Right atrium auricular region (tissue), 2 donors: ENCODE measurements at regions not wholly inside any gene's neighbourhood (a gene's known extent, or its start where the extent isn't known, plus 50 kb on each side); places are given as distances from the start of the nearest gene placed in this dataset.

Source experiments
- DNase-seq: peaks from one replicate; pipeline ENCODE4 v3.0.0-alpha.2; 2019; ENCODE audit warnings: low spot score
- H3K27ac ChIP-seq, 2 donors: fragments of 200-600 bp; sonication (generic); 1 replicate in 1 of 2; 2 replicates in 1 of 2; pipeline ENCODE4 v1.5.1; 2016 to 2019
- H3K27me3 ChIP-seq, 2 donors: fragments of 200-600 bp; sonication (generic); one replicate each; pipeline versions ENCODE4 v1.5.1 to v1.6.0; 2017 to 2019
- H3K36me3 ChIP-seq: fragments of 200-600 bp; sonication (generic); one replicate; pipeline ENCODE4 v1.5.1; 2016
- H3K4me1 ChIP-seq, 2 donors: fragments of 200-600 bp; sonication (generic); one replicate each; pipeline versions ENCODE4 v1.5.1 to v1.6.0; 2017 to 2019
- H3K4me3 ChIP-seq, 2 donors: fragments of 200-600 bp; sonication (generic); 1 replicate in 1 of 2; 2 replicates in 1 of 2; pipeline ENCODE4 v1.5.1; 2017 to 2019; ENCODE audit warnings: mild to moderate bottlenecking in 1 of 2, moderate library complexity in 1 of 2
- H3K9me3 ChIP-seq, 2 donors: fragments of 200-600 bp; sonication (generic); one replicate each; pipeline ENCODE4 v1.5.1; 2019
- CTCF ChIP-seq, 2 donors: fragments of 200-600 bp; sonication (generic); IDR thresholded peaks; one replicate each; pipeline ENCODE4 v1.5.1; 2019; ENCODE audit warnings: antibody characterized with exemption in 2 of 2

GRCh38 chr11:106218106-106218505, 140.6 kb downstream of the AASDHPPT start:
- no peaks in the 10 kb centered on the region for H3K36me3 ChIP-seq
- H3K9me3 ChIP-seq: peaks cover 0 to 17% of the 10 kb centered on the region in 2 donors
- H3K4me1 ChIP-seq: no peaks in the 10 kb centered on the region
- H3K4me3 ChIP-seq: no peak overlapping the region
- no peak for DNase-seq
- no peak overlapping the region for H3K27ac ChIP-seq
- no peak for TF ChIP-seq CTCF (IDR thresholded peaks at IDR 0.05)
- H3K27me3 ChIP-seq: no peaks in the 10 kb centered on the region

GRCh38 chr11:106222626-106223025, 145.2 kb downstream of the AASDHPPT start:
- Histone ChIP-seq H3K27ac (no peak overlapping the region), H3K27me3 (no peaks in the 10 kb centered on the region), H3K9me3 (peaks cover 0 to 33% of the 10 kb centered on the region in 2 donors), H3K4me3 (no peak overlapping the region), H3K36me3 (no peaks in the 10 kb centered on the region), H3K4me1 (no peaks in the 10 kb centered on the region)
- TF ChIP-seq CTCF (IDR thresholded peaks at IDR 0.05): no peak
- DNase-seq: no peak

- no peak for DNase-seq
- Histone ChIP-seq H3K9me3 (peaks cover 0 to 33% of the 10 kb centered on the region in 2 donors), H3K27me3 (no peaks in the 10 kb centered on the region), H3K36me3 (no peaks in the 10 kb centered on the region), H3K4me1 (no peaks in the 10 kb centered on the region), H3K4me3 (no peak overlapping the region), H3K27ac (no peak overlapping the region)
- TF ChIP-seq CTCF (IDR thresholded peaks at IDR 0.05): no peak
Measured at GRCh38 chr11:106224172-106224571, 146.7 kb downstream of the AASDHPPT start.

GRCh38 chr11:106228996-106229395, 151.5 kb downstream of the AASDHPPT start:
- no peak for TF ChIP-seq CTCF (IDR thresholded peaks at IDR 0.05)
- H3K4me3 ChIP-seq: no peak overlapping the region
- no peak overlapping the region for H3K27ac ChIP-seq
- DNase-seq: no peak
- H3K36me3 ChIP-seq: no peaks in the 10 kb centered on the region
- H3K4me1 ChIP-seq: no peaks in the 10 kb centered on the region
- H3K9me3 ChIP-seq: peaks cover 0 to 11% of the 10 kb centered on the region in 2 donors
- H3K27me3 ChIP-seq: no peaks in the 10 kb centered on the region

GRCh38 chr11:106231591-106231990, 154.1 kb downstream of the AASDHPPT start:
- H3K36me3 ChIP-seq: no peaks in the 10 kb centered on the region
- no peak overlapping the region for H3K4me3 ChIP-seq
- no peak for TF ChIP-seq CTCF (IDR thresholded peaks at IDR 0.05)
- no peaks in the 10 kb centered on the region for H3K4me1 ChIP-seq
- peaks cover 0 to 4% of the 10 kb centered on the region in 2 donors for H3K9me3 ChIP-seq
- no peaks in the 10 kb centered on the region for H3K27me3 ChIP-seq
- H3K27ac ChIP-seq: no peak overlapping the region
- no peak for DNase-seq

GRCh38 chr11:106233191-106233590, 155.7 kb downstream of the AASDHPPT start:
- H3K4me3 ChIP-seq: no peak overlapping the region
- H3K27ac ChIP-seq: no peak overlapping the region
- H3K9me3 ChIP-seq: peaks cover 0 to 4% of the 10 kb centered on the region in 2 donors
- no peaks in the 10 kb centered on the region for H3K4me1 ChIP-seq
- no peaks in the 10 kb centered on the region for H3K36me3 ChIP-seq
- DNase-seq: no peak
- no peaks in the 10 kb centered on the region for H3K27me3 ChIP-seq
- TF ChIP-seq CTCF (IDR thresholded peaks at IDR 0.05): no peak
